Stimulated activated CD8-positive, alpha-beta memory T cell treated with anti-CD3 and anti-CD28 coated beads, Interleukin-15, amount 100 ng/mL, for 48 hours (primary cell): ENCODE measurements at regions not wholly inside any gene's neighbourhood (a gene's known extent, or its start where the extent isn't known, plus 50 kb on each side); places are given as distances from the start of the nearest gene placed in this dataset.

Experiments
- DNase-seq, 2 donors: peaks; one replicate each; pipeline ENCODE4 v3.0.0-alpha.2; 2020; ENCODE audit warnings: low read depth in 2 of 2

DNA sequence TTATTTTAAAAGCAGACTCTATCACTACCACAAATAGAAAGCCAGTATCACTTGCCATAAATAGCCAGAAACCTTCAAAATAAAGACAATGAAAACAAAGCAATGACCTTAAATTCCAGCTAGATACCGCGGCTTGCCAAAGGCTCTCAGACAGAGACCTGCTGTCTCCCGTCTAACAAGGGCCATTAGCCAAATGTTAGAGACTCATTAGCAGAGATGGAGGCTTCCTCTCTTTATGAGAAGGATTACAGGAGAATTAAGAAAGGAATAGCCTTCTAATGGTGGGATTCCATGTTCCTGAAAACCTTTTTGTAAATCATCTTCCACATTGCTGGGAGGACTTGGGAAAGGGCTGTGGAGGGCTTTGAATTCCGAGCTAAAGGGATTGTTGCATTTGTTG is 206.7 kb downstream of the AACS start:
- DNase-seq: no peak

GRCh38 chr12:125272383-125272933 is 207.2 kb downstream of the AACS start:
- no peak for DNase-seq

DNA sequence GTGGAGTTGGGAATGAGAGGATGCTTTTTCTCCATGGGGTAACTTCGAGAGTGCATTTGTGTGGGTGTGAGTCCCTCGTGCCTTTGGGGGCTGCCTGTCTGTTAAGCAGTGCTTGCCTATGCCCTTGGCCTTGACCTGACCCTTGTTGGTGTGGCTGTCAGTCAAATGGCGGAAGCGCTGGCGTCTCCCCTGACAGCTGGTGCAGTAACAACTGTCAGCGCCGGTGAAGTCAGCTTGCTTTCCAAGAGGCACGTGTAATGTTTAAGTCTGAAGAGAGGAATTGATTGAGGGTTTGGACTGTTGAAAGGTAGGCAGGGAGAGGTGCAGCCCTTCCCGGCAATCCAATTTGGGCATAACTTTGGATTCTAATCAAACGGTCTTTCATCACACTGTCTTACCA is 211.3 kb downstream of the AACS start:
- DNase-seq: no peak

GRCh38 chr12:125280482-125281377 is 215.5 kb downstream of the AACS start:
- no peak for DNase-seq

DNA sequence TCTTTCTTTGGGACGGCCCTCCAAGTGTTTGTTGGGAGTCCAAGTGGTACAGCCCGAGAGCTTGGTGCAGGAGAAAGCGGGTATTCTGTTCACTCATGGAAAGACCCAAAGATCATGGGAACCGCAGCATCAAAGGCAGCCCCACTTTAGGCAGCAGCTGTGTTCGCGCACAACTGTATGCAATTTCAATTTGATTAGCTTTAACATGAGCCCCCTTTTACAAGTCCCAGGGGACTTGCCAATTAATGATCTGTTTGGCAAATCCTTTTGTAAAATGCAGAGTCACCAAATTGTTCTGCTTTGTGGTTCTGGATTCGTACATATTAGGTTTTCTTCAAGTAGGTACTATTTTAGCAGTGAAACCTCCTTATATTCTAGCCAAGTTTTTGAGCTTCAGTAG is 217.7 kb downstream of the AACS start:
- no peak for DNase-seq

DNA sequence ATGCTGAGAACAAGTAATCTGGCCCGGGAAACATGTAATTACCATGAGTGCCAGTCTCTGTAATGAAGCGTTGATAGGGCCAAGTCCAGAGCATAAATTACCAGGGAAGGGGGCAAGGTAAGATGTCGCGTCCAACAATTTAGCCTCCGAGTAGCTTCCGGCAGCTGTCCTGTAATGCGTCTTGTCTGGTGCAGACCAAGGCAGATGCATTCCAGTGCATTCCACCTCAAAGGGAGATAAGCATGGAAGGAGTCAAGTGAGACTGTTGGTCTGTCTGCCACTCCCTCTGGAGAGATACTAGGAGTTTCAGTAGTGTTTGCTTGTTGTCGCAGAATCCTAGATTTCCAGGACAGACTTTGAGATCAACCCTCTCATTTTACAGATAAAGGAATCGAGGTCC is 218.3 kb downstream of the AACS start:
- no peak for DNase-seq

GRCh38 chr12:125284087-125284486 is 218.9 kb downstream of the AACS start:
- no peak for DNase-seq

DNA sequence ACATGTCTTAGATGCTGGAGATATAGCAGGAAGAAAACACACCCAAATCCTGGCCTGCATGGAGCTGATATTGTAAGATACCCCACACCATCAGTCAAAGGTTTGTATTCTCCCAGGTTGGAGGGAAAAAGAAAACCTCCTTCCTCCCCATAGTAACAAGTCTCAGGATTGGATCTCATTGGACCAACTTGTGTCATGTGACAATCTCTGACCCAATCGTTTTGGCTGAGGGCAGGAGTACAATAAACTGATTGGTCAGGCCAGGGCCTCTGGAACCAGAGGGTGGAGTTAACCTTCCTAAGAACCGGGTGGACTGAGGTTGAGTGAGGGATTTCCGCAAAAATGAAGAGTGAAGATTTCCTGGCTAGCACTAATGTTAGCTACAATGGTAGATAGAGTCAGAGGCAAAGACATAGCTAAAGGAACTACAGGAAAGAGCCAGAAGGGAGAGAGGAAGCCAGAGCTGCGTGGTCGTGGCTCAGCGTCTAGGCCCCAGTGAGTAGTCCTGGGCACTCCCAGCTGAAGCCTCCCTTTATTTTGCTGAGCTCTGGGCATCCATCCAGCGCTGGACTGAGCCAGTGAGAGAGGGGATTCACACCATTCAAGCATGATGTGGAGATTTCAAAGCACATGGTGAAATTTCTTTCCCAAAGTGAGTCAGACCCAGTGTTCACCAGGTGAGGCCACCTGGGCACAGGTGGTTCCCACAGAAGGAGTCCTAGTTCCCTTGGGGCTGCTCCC is 219.9 kb downstream of the AACS start:
- DNase-seq: no peak

- no peak for DNase-seq
Observed at GRCh38 chr12:125286005-125286727, 220.9 kb downstream of the AACS start.

- DNase-seq: no peak
Observed at GRCh38 chr12:125287155-125287847, 222.1 kb downstream of the AACS start.

GRCh38 chr12:125288931-125289928 is 224.0 kb downstream of the AACS start:
- no peak for DNase-seq

- DNase-seq: no peak
Observed at GRCh38 chr12:125289970-125290369, 224.7 kb downstream of the AACS start.

DNA sequence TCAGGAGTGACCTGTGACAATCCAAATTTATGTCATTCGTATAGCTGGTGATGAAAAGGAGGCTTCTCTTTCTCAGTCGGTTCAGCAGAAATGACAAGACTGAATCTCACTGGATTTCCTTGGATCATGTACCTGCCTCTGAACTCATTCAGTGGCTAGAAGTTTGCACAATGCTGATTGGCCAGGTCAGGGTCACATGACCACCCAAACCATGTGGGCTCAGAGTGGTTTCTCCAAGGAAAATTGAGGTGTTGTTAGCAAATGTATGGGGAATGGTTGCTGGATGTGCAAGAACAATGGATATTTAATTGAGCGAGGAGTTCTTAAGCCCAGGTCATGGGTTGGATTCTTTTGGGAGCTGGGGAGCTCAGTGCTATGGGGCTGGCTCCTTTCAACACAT is 227.5 kb downstream of the AACS start:
- no peak for DNase-seq

GRCh38 chr12:125295550-125295949 is 230.3 kb downstream of the AACS start:
- DNase-seq: no peak

- no peak for DNase-seq
Observed at GRCh38 chr12:125296701-125297100, 231.5 kb downstream of the AACS start.

- no peak for DNase-seq
Observed at GRCh38 chr12:125299840-125300239, 234.6 kb downstream of the AACS start.

- no peak for DNase-seq
Observed at GRCh38 chr12:125300249-125300648, 235.0 kb downstream of the AACS start.

- DNase-seq: no peak
Observed at GRCh38 chr12:125303337-125303736, 238.1 kb downstream of the AACS start.

DNA sequence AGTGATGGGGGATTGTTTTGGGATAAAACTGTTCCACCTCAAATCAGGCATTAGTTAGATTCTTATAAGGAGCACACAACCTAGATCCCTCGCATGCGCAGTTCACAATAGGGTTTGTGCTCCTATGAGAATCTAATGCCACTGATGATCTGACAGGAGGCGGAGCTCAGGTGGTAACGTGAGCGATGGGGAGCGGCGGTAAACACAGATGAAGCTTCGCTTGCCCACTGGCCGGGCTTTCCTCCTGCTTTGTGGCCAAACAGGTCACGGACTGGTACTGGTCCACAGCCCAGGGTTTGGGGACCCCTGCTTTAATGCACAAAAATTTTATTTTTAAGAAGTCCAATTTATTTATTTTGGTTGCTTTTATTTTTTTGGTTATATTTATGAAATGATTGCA is 238.8 kb downstream of the AACS start:
- DNase-seq: no peak

GRCh38 chr12:125305231-125305630 is 240.0 kb downstream of the AACS start:
- no peak for DNase-seq
